Tibial nerve (tissue), 4 donors: ENCODE measurements at regions not wholly inside any gene's neighbourhood (a gene's known extent, or its start where the extent isn't known, plus 50 kb on each side); places are given as distances from the start of the nearest gene placed in this dataset.

ENCODE experiments used
- DNase-seq, 2 donors: peaks; one replicate each; pipeline ENCODE4 v3.0.0-alpha.2; 2019; ENCODE audit warnings: low spot score in 2 of 2
- H3K27ac ChIP-seq, 4 donors: fragments of 200-600 bp; sonication (generic) in 3 of 4; one replicate each; pipeline ENCODE4 v1.5.1; 2017 to 2019; ENCODE audit warnings: mild to moderate bottlenecking in 1 of 4
- H3K27me3 ChIP-seq, 2 donors: fragments of 200-600 bp; sonication (generic) in 1 of 2; one replicate each; pipeline versions ENCODE4 v1.5.1 to v1.6.0; 2017 to 2019
- H3K36me3 ChIP-seq, 3 donors: fragments of 200-600 bp; sonication (generic); one replicate each; pipeline ENCODE4 v1.5.1; 2018 to 2019
- H3K4me1 ChIP-seq, 4 donors: fragments of 200-600 bp; sonication (generic) in 3 of 4; one replicate each; pipeline ENCODE4 v1.5.1; 2017 to 2019
- H3K4me3 ChIP-seq, 4 donors: fragments of 200-600 bp; sonication (generic) in 3 of 4; one replicate each; pipeline ENCODE4 v1.5.1; 2017 to 2019; ENCODE audit warnings: mild to moderate bottlenecking in 1 of 4, moderate library complexity in 1 of 4
- H3K9me3 ChIP-seq, 4 donors: fragments of 200-600 bp; sonication (generic) in 3 of 4; one replicate each; pipeline ENCODE4 v1.5.1; 2017 to 2019
- CTCF ChIP-seq, 5 experiments: fragments of 200-600 bp in 3 of 5; fragments of 450-650 bp in 2 of 5; sonication (generic) in 3 of 5; IDR thresholded peaks; one replicate each; pipeline ENCODE4 v1.5.1; 2016 to 2019; ENCODE audit warnings: antibody characterized with exemption in 5 of 5, mild to moderate bottlenecking in 3 of 5, moderate library complexity in 2 of 5
- EP300 ChIP-seq, 2 donors: sonication (generic); formaldehyde crosslinking; IDR thresholded peaks; one replicate each; pipeline ENCODE4 v1.6.1; 2017; ENCODE audit warnings: antibody characterized with exemption in 2 of 2, mild to moderate bottlenecking in 1 of 2
- POLR2A ChIP-seq, 2 donors: fragments of 450-650 bp; IDR thresholded peaks; one replicate each; pipeline ENCODE4 v1.6.1; 2017; ENCODE audit warnings: antibody characterized with exemption in 2 of 2, mild to moderate bottlenecking in 2 of 2, moderate library complexity in 2 of 2
- WGBS, 2 donors: methylation state at CpG; one replicate each; pipeline ENCODE4 v1.1.5; 2018; 5-methylcytosine and 5-hydroxymethylcytosine counted together

DNA sequence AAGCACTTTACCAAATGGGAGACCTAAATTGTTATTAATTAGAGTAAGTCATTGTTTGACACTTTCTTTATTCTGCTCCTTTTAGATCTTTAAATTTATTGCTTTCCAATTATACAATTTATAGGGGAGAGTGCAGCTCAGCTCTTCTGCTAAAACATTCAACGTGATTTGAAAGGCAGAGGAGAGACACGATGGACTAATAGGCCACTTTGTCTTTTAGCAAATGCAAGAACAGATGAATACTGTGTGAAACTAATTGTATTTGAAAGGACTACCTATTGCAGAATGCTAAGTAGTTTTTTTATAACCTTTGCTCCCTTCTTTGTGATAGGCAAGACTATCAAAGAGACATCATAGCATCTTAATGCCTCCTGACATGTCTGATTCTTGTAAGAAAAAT lies 320.4 kb upstream of the KLF3 start:
- H3K27ac ChIP-seq = no peak overlapping the region
- H3K36me3 ChIP-seq = no peaks in the 10 kb centered on the region
- WGBS, 2 donors = 55 to 72% methylated on average over 2 of the region's 2 CpGs
- H3K4me1 ChIP-seq = no peaks in the 10 kb centered on the region
- no peak overlapping the region for H3K4me3 ChIP-seq
- DNase-seq = no peak
- peaks cover 0 to 17% (median 0%) of the 10 kb centered on the region in 4 donors for H3K9me3 ChIP-seq
- no peaks in the 10 kb centered on the region for H3K27me3 ChIP-seq
- TF ChIP-seq POLR2A (IDR thresholded peaks at IDR 0.05) (no peak), EP300 (IDR thresholded peaks at IDR 0.05) (no peak), CTCF (IDR thresholded peaks at IDR 0.05) (no peak)

DNA sequence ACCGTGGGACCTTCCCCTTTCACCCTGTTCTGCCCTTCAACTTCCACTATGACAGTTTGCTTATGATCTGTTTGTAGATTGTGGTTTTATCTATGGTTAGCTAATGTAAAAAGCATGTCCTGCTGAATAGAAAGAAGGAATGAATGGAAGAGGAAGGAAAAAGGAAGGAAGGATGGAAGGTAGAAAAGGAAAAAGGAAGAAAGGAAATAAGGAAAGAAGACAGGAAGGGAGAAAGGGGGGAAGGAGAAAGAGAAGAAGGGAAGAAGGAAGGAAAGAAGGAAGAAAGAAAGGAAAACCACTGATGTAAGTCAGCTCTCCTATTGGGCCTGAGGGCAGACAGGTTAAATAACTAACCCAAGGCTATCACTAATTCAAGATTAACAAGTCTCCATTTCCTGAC lies 319.1 kb upstream of the KLF3 start:
- Histone ChIP-seq H3K9me3 (peaks cover 0 to 11% (median 0%) of the 10 kb centered on the region in 4 donors), H3K4me3 (no peak overlapping the region), H3K27ac (no peak overlapping the region), H3K36me3 (no peaks in the 10 kb centered on the region), H3K27me3 (no peaks in the 10 kb centered on the region), H3K4me1 (no peaks in the 10 kb centered on the region)
- TF ChIP-seq EP300 (IDR thresholded peaks at IDR 0.05) (no peak), POLR2A (IDR thresholded peaks at IDR 0.05) (no peak), CTCF (IDR thresholded peaks at IDR 0.05) (no peak)
- DNase-seq = no peak
- WGBS, 2 donors = 50 to 63% methylated on average over 1 of the region's 1 CpG

- no peak overlapping the region for H3K4me3 ChIP-seq
- peaks cover 0 to 14% (median 0%) of the 10 kb centered on the region in 4 donors for H3K9me3 ChIP-seq
- H3K27ac ChIP-seq = no peak overlapping the region
- no peaks in the 10 kb centered on the region for H3K27me3 ChIP-seq
- no peaks in the 10 kb centered on the region for H3K36me3 ChIP-seq
- no peaks in the 10 kb centered on the region for H3K4me1 ChIP-seq
- DNase-seq = no peak
- TF ChIP-seq POLR2A (IDR thresholded peaks at IDR 0.05) = no peak
- TF ChIP-seq EP300 (IDR thresholded peaks at IDR 0.05) = no peak
- TF ChIP-seq CTCF (IDR thresholded peaks at IDR 0.05) = no peak
- 82 to 84% methylated on average over 3 of the region's 3 CpGs for WGBS, 2 donors
Observed at GRCh38 chr4:38347251-38347650, 316.7 kb upstream of the KLF3 start.

GRCh38 chr4:38354421-38354820 lies 309.6 kb upstream of the KLF3 start:
- H3K4me3 ChIP-seq = no peak overlapping the region
- no peaks in the 10 kb centered on the region for H3K4me1 ChIP-seq
- 93 to 95% methylated on average over 1 of the region's 1 CpG for WGBS, 2 donors
- no peaks in the 10 kb centered on the region for H3K27me3 ChIP-seq
- H3K36me3 ChIP-seq = no peaks in the 10 kb centered on the region
- no peak overlapping the region for H3K27ac ChIP-seq
- peaks cover 0 to 21% (median 0%) of the 10 kb centered on the region in 4 donors for H3K9me3 ChIP-seq
- TF ChIP-seq POLR2A (IDR thresholded peaks at IDR 0.05) (no peak), EP300 (IDR thresholded peaks at IDR 0.05) (no peak), CTCF (IDR thresholded peaks at IDR 0.05) (no peak)
- no peak for DNase-seq

- Histone ChIP-seq H3K27ac (no peak overlapping the region), H3K27me3 (no peaks in the 10 kb centered on the region), H3K36me3 (no peaks in the 10 kb centered on the region), H3K4me3 (no peak overlapping the region), H3K9me3 (peaks cover 0 to 21% (median 0%) of the 10 kb centered on the region in 4 donors), H3K4me1 (no peaks in the 10 kb centered on the region)
- TF ChIP-seq POLR2A (IDR thresholded peaks at IDR 0.05) = no peak
- TF ChIP-seq CTCF (IDR thresholded peaks at IDR 0.05) = no peak
- TF ChIP-seq EP300 (IDR thresholded peaks at IDR 0.05) = no peak
- WGBS, 2 donors = 92% methylated on average over 5 of the region's 5 CpGs
- DNase-seq = no peak
Observed at GRCh38 chr4:38354872-38355271, 309.1 kb upstream of the KLF3 start.
